ENCODE measurements at regions not wholly inside any gene's neighbourhood (a gene's known extent, or its start where the extent isn't known, plus 50 kb on each side); places are given as distances from the start of the nearest gene placed in this dataset.
A peak's percentile ranks its signal among the peaks of the same experiment; 100 is the strongest.

- no peak for DNase-seq (ENCODE audit: extremely low read depth, low read depth, low spot score)
These were observed 236.2 kb downstream of the TLE4 start for GRCh38 chr9:79807971-79808370.

GRCh38 chr9:79806086-79806485 lies 234.3 kb downstream of the TLE4 start:
- no peak for DNase-seq (ENCODE audit: extremely low read depth, low read depth, low spot score)

GRCh38 chr9:79801459-79801858 lies 229.7 kb downstream of the TLE4 start:
- peak; percentile 20 for DNase-seq (ENCODE audit: extremely low read depth, low read depth, low spot score)

DNA sequence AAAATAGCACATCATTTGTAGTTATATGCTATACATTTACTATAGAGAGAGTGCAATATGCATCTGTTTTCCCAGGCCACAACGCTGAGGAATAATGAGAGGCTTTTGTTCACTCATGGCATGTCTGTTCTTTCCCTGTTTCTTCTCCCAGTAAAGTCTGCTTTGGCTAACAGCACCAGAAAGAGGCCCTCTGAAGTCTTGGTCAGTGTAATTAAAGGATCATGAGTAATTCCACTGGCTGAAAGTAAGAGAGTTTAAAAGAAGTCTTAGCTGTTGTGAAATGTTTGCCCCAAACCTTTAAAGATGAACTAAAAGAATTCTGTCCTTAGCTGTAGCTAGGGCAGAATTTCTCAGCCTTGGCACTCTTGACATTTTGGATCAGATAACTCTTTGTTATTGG lies 228.8 kb downstream of the TLE4 start:
- no peak for DNase-seq (ENCODE audit: extremely low read depth, low read depth, low spot score)

DNA sequence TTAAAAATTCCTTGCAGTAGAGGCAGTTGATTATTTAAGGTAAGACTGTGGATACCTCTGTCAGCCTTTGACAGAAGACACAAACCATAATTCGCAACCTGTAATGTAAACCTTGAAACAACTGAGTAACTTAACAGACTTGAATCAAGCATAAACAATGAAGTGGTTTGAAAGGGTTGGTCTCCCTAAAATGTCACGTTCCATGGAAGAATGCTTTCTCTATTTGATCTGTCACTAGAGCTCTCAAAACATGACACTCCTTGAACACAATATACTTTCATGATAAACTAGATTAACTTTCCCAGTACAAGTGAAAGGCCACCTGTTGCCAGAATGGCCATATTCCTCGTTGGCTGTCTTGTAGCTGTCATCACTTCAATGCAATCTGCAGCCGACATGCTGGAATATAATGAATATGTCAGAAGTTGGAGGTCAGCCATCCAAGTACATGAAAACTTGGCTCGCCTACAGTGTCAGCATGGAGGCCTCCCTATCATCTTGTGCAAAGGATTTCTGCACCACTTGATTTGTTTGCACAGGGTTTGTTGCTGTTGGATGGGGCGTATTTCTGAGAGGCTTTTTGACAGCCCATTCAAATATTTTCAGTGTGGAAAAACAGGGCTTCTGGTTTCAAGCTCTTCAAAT lies 228.0 kb downstream of the TLE4 start:
- no peak for DNase-seq (ENCODE audit: extremely low read depth, low read depth, low spot score)

- no peak for DNase-seq (ENCODE audit: extremely low read depth, low read depth, low spot score)
These were observed 226.7 kb downstream of the TLE4 start for GRCh38 chr9:79798450-79798849.

DNA sequence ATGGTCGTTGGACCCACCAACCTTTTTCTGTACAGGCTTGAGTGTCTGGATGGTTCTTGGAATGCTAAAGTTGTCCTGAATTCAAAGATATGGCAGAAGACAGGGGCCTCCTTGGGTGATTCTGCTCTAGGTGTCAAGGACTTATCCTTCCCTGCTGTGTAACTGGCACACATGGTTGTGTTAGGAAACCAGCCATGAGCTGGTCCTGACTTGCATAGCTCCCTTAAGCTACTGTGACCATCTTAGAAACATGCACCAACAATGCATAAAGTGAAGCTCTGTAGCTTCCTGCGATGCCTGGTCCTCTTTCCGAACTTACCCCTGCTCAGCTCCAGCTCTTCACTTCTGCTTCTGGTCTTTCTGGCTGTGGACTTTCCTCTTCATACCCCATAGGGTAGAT lies 224.6 kb downstream of the TLE4 start:
- no peak for DNase-seq (ENCODE audit: extremely low read depth, low read depth, low spot score)

DNA sequence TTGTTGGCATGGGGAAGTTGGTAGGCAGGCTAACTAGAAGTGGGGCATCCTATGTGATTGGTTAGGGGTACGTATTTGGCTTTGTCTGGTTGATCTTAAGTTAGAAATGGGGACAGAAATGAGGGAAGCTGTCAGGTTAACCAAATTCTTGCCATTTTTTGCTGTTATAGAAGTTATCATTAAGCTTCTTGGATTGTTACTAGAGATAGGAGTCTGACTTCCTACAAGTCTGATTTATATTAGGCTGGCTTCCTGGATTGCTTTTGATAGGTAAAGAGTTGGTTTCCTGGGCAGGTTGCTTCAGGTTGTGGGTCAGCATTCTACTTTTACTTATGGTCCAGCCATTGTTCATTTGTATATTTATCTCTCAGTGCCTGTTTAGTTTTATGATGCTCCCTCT lies 216.9 kb downstream of the TLE4 start:
- DNase-seq (ENCODE audit: extremely low read depth, low read depth, low spot score), result no peak

DNA sequence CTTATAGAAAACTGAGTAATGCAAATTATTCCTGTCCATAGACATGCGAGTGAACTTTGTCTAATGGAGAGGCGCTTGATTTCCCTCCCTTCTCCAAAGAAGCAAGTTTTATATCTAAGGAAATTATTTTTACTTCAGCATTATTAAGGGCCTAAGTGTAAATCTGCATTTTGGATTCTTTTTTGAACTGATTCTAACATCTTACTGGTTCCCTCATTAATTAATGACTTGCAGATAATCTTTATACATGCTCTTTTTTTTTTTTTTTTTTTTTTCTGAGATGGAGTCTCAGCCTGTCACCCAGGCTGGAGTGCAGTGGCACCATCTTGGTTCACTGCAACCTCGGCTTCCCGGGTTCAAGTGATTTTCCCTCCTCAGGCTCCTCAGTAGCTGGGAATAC lies 209.5 kb downstream of the TLE4 start:
- no peak for DNase-seq (ENCODE audit: extremely low read depth, low read depth, low spot score)

DNA sequence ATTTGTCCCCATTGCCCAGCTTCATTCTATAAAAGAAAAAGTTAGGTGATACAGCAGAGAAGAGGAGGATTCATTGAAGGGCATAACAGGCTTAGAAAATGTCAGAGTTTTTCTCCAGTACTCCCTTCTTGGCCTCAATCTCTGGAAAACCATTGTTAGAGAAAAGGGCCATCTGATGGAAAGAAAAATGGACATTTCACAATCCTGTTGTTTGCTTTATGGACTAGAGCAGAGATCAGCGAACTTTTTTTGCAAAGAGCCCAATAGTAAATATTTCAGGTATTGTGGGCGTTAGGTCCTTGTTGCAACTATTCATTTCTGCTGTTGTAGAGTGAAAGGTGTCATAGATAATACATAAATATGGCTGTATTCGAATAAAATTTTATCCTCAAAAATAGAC lies 208.8 kb downstream of the TLE4 start:
- DNase-seq (ENCODE audit: extremely low read depth, low read depth, low spot score), result no peak

DNA sequence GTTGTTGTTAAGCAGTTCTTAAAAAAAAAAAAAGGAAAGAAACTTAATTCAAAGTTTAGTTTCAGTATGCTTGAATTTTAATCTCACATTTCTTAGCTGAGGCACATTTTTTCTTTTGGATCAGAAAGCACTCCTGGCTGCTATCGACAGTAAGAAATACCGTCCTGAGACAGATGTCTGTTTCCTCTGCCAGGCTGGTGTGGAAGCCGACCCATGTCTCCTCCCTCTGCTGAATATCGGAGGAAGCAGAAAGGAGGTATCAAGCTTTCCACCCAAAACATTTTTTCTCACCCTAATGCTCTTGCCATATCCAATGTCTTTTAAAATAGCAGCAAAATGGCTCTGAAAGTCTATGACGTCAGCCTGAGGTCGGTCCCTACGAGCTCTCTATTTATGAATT lies 208.1 kb downstream of the TLE4 start:
- no peak for DNase-seq (ENCODE audit: extremely low read depth, low read depth, low spot score)

DNA sequence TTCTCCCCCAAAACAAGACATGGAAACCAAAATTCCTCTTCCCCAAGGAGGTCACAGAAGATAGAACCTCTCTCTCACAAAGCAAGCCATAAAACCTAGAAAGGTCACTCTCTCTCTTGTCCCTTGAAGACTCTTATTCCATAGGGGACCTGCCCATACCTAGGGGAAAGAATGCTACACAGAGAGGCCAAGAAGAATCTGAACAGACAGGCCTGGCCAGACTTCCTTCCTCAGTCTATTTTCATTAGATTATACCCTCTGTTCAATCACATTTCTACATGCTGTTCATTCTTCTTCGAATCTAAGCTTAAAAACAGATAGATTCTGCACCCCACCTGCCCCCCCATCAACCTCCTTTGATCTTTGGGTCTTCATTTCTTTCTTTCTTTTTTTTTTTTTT lies 206.8 kb downstream of the TLE4 start:
- no peak for DNase-seq (ENCODE audit: extremely low read depth, low read depth, low spot score)

DNA sequence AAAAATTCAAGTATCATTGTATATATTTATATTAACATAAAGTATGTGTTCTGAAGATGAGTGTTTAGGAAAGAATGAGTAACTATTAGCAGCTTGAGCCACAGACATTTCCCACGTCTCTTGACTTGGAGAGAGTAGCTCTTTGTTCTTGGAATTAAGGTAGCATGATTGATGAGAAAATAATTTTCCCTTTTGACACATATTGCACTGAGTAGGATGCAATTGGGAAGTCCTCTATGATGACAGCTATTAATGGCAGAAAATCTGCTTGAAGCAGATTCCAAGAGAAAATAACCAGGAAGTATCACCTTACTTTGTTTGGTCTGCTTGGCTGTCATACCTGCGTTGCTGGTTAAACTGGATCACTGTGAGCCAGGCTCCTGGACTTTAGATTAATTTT lies 204.8 kb downstream of the TLE4 start:
- DNase-seq (ENCODE audit: extremely low read depth, low read depth, low spot score), result no peak

Data from glomerular endothelial cell (primary cell).